Globus pallidus (tissue), 1 donor: ENCODE measurements at regions not wholly inside any gene's neighbourhood (a gene's known extent, or its start where the extent isn't known, plus 50 kb on each side); places are given as distances from the start of the nearest gene placed in this dataset.

ENCODE experiments used
- DNase-seq: peaks from one replicate; pipeline ENCODE4 v3.0.0-alpha.2; 2015; ENCODE audit warnings: low spot score

- DNase-seq = no peak
Observed at GRCh38 chr6:84524636-84525035, 239.8 kb downstream of the TBX18 start.

DNA sequence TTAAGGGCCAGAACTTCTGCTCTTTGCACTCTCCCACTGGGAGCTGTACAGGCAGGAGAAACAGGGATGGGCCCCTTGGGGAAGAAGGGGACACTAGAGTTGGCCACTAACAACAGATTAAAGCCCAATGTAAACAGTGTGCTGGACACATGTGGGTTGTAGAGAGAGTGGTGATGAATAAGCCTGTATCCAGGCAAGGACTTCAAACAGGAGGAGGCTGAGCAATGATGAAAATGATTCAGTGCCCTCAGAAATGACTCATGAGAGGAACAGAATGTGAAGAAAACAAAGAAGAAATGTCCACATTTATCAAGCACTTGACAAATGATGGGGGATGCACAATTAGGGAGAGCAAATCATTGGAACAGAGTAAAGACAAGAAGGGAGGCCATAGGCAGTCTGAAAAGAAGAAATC, 242.3 kb downstream of the TBX18 start:
- DNase-seq = no peak

- no peak for DNase-seq
Observed at GRCh38 chr6:84521511-84521910, 242.9 kb downstream of the TBX18 start.

DNA sequence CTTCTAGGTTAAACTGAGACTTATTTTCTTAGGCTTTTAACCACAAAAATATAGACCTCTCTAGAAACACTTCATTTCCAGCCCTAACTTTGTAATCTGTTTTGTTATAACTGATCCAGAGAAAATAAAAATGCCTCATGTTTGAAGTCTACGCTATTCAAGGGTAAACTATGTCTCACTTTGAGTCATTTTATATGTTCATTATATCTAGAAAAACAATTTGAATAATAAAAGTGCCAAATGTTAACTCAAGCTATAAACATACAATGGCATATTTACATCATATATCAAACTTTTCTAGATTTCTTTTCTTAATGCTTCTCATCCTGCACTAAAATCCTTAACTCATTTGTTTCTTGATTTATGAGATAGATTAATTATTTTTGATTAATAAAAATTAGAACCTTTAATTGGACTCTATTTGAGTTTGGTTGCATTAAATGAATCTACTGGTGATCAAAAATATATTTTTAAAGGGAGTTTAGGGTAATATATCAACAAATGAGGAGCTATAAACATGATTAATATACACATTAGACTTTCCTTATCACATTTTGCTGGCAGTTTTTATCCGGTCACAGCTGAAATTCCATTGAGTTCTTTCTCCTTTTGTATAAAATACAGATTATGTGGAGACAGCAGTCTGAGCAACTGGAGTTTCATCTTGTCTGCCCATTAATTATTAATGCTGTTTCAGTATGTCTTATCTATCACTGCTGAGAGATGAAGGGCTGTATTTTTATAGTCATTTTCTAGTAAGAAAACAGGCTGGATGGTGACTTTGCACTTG, 246.5 kb downstream of the TBX18 start:
- no peak for DNase-seq

DNA sequence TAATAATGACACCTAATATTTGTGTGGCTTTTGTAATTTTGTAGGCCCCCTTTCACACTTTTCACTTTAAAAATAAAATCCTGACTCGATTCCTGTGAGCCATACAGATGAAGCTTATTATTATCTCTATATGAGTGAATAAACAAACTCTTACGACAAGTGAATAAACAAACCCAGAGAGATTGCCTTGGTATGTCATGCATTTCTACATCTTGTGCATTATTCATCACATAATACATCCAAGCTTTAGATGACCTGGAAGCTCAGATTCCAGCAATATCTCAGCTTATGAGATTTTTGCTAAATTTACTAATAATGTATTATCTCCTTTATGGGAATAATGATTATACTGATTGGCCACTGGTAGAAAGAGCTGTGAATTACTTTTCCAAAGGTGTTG, 248.2 kb downstream of the TBX18 start:
- no peak for DNase-seq

- no peak for DNase-seq
Observed at GRCh38 chr6:84515067-84515466, 249.3 kb downstream of the TBX18 start.

DNA sequence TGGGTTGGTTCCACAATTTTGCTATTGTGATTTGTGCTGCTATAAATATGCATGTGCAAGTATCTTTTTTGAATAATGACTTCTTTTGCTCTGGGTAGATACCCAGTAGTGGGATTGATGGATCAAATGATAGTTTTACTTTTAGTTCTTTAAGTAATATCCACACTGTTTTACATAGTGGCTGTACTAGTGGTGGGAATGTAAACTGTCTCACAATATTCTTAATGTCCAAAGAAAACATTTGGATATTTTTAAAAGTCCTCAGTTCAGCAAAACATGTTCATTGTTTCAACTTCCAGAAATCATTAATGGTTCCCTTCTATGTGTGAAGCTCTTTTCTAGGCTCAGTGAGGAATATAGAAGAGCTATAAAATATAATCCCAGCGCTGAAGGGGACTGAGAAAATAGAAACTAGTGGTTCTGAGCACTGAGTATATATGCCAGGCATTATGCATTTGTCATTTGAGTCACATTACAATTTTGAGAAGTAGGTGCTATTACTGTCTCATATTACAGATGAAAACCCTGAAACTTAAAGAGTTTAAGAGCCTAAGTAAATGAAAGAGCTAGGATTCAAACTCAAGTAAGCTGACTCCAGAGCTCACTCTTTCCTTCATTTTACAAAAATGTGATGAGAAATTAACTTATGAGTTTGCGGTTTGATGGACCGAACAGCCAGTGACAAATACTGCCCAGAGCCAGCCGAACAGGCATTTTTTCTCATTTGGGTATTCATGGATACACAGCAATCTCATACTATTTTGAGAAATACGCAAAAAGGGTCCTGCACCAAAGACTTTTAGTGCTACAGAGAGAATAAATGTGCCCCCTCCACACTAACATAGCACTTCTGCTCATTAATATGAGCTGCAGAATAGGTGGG, 250.1 kb downstream of the TBX18 start:
- no peak for DNase-seq

GRCh38 chr6:84512391-84512790, 252.0 kb downstream of the TBX18 start:
- no peak for DNase-seq

DNA sequence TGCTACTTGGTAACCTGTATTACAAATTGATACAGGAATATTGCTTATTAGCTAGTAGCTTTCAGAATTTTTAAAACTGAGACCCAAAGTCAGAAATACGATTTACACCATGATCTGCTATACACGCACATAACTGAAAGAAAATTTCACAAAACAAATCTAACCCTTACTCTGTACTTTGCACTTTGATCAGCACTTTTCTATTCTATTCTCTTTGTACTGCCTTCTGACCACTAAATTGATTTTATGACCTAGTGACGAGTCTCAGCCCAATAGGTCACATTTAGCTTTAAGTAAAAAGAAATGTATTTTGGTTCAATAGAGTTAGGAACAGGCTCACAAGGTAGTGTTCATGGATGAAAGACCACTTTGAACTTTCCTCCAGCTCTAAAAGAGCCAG, 252.5 kb downstream of the TBX18 start:
- no peak for DNase-seq

DNA sequence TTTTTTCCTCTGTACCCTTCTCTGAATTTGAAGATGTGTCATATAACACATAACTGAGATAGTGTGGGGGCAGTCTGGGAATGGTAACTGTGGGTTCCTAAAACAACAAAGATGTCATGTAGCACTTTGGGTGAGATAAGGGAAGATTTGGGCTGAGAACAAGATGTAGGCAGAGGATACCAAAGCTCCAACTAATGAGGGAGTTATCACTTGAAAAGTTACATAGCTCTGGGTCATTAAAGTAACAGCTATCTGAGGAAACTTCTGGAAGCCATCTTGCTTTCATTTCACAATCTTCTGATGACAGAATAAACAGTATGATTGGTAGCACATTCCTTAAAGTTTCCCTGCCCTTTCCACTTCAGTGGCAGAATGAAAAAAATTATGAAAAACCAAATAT, 255.4 kb downstream of the TBX18 start:
- no peak for DNase-seq

- no peak for DNase-seq
Observed at GRCh38 chr6:84508334-84508733, 256.1 kb downstream of the TBX18 start.

DNA sequence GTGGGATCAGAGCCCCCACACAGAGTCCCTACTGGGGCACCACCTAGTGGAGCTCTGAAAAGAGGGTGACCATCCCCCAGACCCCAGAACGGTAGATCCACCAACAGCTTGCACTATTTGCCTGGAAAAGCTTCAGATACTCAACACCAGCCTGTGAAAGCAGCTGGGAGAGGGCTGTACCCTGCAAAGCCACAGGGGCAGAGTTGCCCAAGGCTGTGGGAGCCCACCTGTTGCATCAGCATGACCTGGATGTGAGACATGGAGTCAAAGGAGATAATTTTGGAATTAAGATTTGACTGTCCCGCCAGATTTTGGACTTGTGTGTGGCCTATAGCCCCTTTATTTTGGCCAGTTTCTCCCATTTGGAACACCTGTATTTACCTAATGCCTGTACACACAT, 260.4 kb downstream of the TBX18 start:
- no peak for DNase-seq

DNA sequence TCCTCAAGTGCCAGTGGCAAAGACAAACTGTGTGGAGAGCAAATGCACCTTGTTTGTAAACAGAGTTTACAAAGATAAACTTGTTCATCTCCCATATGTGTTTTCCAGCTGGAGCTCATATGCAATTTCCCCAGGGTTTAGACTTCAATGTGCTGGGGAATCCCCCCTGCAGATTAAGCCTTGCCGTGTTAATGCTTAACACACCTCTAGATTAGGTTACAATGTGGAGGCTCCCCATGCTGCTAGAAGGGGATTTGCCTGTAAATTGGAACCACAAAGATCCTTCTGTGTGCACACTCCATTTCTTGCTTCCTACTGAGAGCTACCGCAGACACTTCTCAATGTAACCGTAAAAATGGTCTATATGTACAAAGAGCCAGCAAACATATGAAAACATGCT, 263.1 kb downstream of the TBX18 start:
- DNase-seq = no peak

DNA sequence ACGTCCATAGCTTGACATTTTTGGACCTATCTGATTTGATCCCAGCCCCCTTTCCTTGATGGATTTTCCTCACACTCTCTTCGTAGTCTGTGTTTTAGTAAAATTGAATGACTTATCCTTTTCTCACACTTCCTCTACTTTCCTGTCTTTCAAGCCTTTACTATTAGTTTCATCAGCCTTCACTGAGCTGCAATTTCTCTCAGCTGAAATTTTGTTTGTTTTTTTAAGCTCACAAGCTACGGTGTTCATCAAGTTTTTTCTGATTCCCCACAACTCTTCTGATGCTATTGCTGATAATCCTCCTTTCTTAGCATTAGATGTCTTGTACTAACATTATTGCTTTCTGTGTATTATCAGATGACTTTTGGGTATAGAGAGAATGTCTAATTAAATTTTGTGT, 263.7 kb downstream of the TBX18 start:
- no peak for DNase-seq

DNA sequence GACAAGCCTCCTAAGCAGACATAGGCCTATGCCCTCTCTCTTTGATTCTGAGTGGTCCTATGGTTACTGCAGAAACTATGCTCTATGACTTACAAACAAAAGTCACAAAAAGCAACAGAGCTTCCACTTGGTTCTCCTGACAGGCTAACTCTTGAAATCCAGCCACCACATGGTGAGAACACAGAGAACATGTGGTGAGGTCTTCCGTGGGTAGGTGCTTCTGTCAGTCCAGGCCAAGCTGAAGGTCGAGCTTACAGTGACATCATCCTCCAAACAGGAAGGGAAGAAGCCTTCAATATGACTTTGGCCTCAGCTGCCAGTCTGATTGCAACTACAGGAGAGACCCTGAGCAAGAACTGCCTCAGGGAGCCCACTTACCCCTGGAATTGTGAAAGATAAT, 265.5 kb downstream of the TBX18 start:
- DNase-seq = no peak

DNA sequence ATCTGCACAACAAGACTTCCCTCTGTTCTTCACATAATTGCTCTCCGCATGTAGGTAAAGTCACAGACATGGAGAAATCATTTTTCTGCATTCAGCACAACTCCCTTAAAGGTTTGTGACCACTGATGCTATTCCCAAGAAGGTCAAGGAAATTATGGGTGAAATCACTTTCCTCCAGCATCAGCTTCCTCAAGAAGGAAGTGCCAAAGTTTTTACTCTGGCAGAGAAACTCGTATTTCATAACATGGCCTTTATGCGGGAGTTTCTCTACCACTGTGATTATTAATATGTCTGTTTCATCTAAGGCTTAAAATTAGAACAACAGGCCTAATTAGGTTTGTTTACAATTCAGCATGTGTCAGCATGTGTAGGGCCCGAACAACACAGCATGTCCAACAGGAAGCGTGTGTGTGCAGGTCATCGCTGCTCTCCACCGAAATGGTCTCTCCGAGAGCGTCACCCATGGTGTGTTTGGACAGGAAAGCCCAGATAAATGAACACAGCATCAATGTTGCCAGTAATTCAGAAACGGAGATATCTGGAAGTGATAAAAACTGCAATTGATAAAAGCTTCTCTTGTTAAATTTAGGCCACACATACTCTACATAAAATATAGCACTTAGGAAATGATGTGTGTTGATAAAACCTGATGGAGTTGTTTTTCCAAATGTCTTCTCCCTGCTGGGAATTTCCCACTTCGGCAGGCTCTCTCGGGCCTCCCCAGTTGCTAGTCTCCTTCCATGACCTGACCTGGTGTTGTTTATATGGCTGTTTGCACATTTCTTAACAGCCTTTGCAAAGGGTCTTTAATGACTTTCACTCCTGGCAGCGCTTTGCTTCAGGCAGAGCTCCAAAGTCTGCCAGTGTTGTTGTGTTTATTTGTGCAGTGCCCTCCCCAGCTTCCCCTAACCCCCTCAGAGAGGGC, 265.1 kb upstream of the CEP162 start:
- DNase-seq = no peak

DNA sequence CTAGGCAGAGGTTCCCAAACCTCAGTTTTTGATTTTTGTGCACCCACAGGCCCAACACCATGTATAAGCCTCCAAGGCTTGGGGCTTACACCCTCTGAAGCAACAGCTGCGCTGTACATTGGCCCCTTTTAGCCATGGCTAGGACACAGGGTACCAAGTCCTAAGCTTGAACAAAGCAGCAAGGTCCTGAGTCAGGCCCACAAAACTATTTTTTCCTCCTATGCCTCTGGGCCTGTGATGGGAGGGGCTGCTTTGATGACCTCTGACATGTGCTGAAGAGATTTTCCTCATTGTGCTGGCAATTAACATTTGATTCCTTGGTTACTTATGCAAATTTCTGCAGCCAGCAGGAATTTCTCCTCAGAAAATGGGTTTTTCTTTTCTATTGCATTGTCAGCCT, 262.2 kb upstream of the CEP162 start:
- no peak for DNase-seq

GRCh38 chr6:84486526-84486925, 259.1 kb upstream of the CEP162 start:
- DNase-seq = no peak

- no peak for DNase-seq
Observed at GRCh38 chr6:84469144-84469543, 241.7 kb upstream of the CEP162 start.

GRCh38 chr6:84467296-84467695, 239.9 kb upstream of the CEP162 start:
- no peak for DNase-seq

GRCh38 chr6:84466511-84466910, 239.1 kb upstream of the CEP162 start:
- no peak for DNase-seq

DNA sequence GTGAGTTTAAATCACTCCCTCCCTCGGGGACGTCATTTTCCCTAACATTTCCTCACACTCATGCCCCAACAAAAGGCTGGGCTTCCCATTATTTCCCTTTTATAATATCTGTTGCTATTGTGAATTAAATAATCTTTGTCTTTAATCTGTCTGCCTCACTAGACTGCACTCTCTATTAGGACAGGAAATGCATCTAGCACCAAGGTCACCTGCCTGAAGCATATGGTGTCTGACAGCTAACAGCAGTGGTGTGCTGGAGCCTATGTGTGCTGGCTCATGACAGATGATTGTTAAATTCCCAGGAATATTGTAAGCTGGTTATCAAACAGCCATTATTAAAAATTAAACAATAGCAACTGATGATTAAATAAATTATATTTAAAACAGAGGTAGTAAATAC, 237.0 kb upstream of the CEP162 start:
- no peak for DNase-seq
